ENCODE measurements at regions not wholly inside any gene's neighbourhood (a gene's known extent, or its start where the extent isn't known, plus 50 kb on each side); places are given as distances from the start of the nearest gene placed in this dataset.
A peak's percentile ranks its signal among the peaks of the same experiment; 100 is the strongest.

- Histone ChIP-seq H2AFZ (ENCODE audit: low read depth, low read length) (no peak overlapping the region), H3K36me3 (replicated peaks; ENCODE audit: low read depth, low read length) (no peaks in the 10 kb centered on the region), H3K79me2 (ENCODE audit: low read length) (no peaks in the 10 kb centered on the region), H3K9ac (ENCODE audit: low read length) (no peak overlapping the region), H3K27ac (ENCODE audit: low read length) (no peak overlapping the region), H3K4me2 (ENCODE audit: low read length) (no peak overlapping the region), H3K27me3 (ENCODE audit: low read depth, low read length) (peaks cover 14% of the 10 kb centered on the region), H3K4me1 (ENCODE audit: low read length) (no peaks in the 10 kb centered on the region), H3K9me3 (ENCODE audit: insufficient read depth, low read length) (no peaks in the 10 kb centered on the region), H3K4me3 (ENCODE audit: low read length) (no peak overlapping the region), H4K20me1 (ENCODE audit: insufficient read depth, low read length) (peaks cover 4% of the 10 kb centered on the region; the same call in 1 of the 2 replicates)
- peak; percentile 99 for TF ChIP-seq CTCF (IDR thresholded peaks at IDR 0.05; ENCODE audit: low read depth, low read length)
- TF ChIP-seq EZH2phosphoT487 (IDR thresholded peaks at IDR 0.05; ENCODE audit: low read depth) = no peak
These were observed 75.9 kb upstream of the PRR5 start for GRCh38 chr22:44625981-44626687.

GRCh38 chr22:44625421-44625760, 76.6 kb upstream of the PRR5 start:
- Histone ChIP-seq H3K27ac (ENCODE audit: low read length) (no peak overlapping the region), H3K36me3 (replicated peaks; ENCODE audit: low read depth, low read length) (no peaks in the 10 kb centered on the region), H3K79me2 (ENCODE audit: low read length) (no peaks in the 10 kb centered on the region), H4K20me1 (ENCODE audit: insufficient read depth, low read length) (peaks cover 4% of the 10 kb centered on the region; the same call in 1 of the 2 replicates), H3K4me2 (ENCODE audit: low read length) (no peak overlapping the region), H3K4me3 (ENCODE audit: low read length) (no peak overlapping the region), H3K9me3 (ENCODE audit: insufficient read depth, low read length) (no peaks in the 10 kb centered on the region), H3K4me1 (ENCODE audit: low read length) (no peaks in the 10 kb centered on the region), H3K27me3 (ENCODE audit: low read depth, low read length) (peaks cover 14% of the 10 kb centered on the region), H3K9ac (ENCODE audit: low read length) (no peak overlapping the region), H2AFZ (ENCODE audit: low read depth, low read length) (no peak overlapping the region)
- TF ChIP-seq EZH2phosphoT487 (IDR thresholded peaks at IDR 0.05; ENCODE audit: low read depth) (no peak), CTCF (IDR thresholded peaks at IDR 0.05; ENCODE audit: low read depth, low read length) (no peak)

GRCh38 chr22:44624689-44625420, 77.1 kb upstream of the PRR5 start:
- no peak overlapping the region for H2AFZ ChIP-seq (ENCODE audit: low read depth, low read length)
- no peak overlapping the region for H3K4me2 ChIP-seq (ENCODE audit: low read length)
- H3K27me3 ChIP-seq (ENCODE audit: low read depth, low read length) = peaks cover 14% of the 10 kb centered on the region
- H3K4me1 ChIP-seq (ENCODE audit: low read length) = no peaks in the 10 kb centered on the region
- H3K36me3 ChIP-seq (replicated peaks; ENCODE audit: low read depth, low read length) = no peaks in the 10 kb centered on the region
- H3K79me2 ChIP-seq (ENCODE audit: low read length) = no peaks in the 10 kb centered on the region
- H3K4me3 ChIP-seq (ENCODE audit: low read length) = no peak overlapping the region
- no peak overlapping the region for H3K9ac ChIP-seq (ENCODE audit: low read length)
- no peaks in the 10 kb centered on the region for H3K9me3 ChIP-seq (ENCODE audit: insufficient read depth, low read length)
- no peak for TF ChIP-seq CTCF (IDR thresholded peaks at IDR 0.05; ENCODE audit: low read depth, low read length)
- peaks cover 4% of the 10 kb centered on the region; the same call in 1 of the 2 replicates for H4K20me1 ChIP-seq (ENCODE audit: insufficient read depth, low read length)
- H3K27ac ChIP-seq (ENCODE audit: low read length) = no peak overlapping the region

- Histone ChIP-seq H3K9me3 (ENCODE audit: insufficient read depth, low read length) (0 out of 2 replicates have a peak, but pooled peaks cover 2% of the 10 kb centered on the region), H3K27ac (ENCODE audit: low read length) (no peak overlapping the region), H3K4me1 (ENCODE audit: low read length) (no peaks in the 10 kb centered on the region), H3K36me3 (replicated peaks; ENCODE audit: low read depth, low read length) (no peaks in the 10 kb centered on the region), H3K27me3 (ENCODE audit: low read depth, low read length) (peaks cover 14% of the 10 kb centered on the region), H4K20me1 (ENCODE audit: insufficient read depth, low read length) (peaks cover 4% of the 10 kb centered on the region; the same call in 1 of the 2 replicates), H3K4me3 (ENCODE audit: low read length) (no peak overlapping the region), H3K9ac (ENCODE audit: low read length) (no peak overlapping the region), H3K79me2 (ENCODE audit: low read length) (no peaks in the 10 kb centered on the region), H3K4me2 (ENCODE audit: low read length) (no peak overlapping the region), H2AFZ (ENCODE audit: low read depth, low read length) (no peak overlapping the region)
- TF ChIP-seq CTCF (IDR thresholded peaks at IDR 0.05; ENCODE audit: low read depth, low read length) (peak; percentile 52), EZH2phosphoT487 (IDR thresholded peaks at IDR 0.05; ENCODE audit: low read depth) (no peak)
These were observed 78.1 kb upstream of the PRR5 start for GRCh38 chr22:44623771-44624510.

All from OCI-LY3 (cell line).